HCT116 (cell line): ENCODE measurements at regions not wholly inside any gene's neighbourhood (a gene's known extent, or its start where the extent isn't known, plus 50 kb on each side); places are given as distances from the start of the nearest gene placed in this dataset.

Source experiments
- ATAC-seq: fragments of 200-7000 bp; cut with Tn5 transposase; 2 replicates; pipeline ENCODE4 v1.9.1; 2020; ENCODE audit warnings: mild to moderate bottlenecking, moderate library complexity
- BruUV-seq: library from RNA; stranded (reverse); fragments of 400-500 nt; replicated peaks from 2 replicates; lab custom pipeline; 2021; lab: Mats Ljungman, UMichigan
- CTCF ChIA-PET: fragments of 300-600 bp; sonication (Branson Sonifier 250); formaldehyde crosslinking; loops from one replicate; lab custom pipeline; 2021; ENCODE audit warnings: antibody characterized with exemption; lab: Charles Lee
- POLR2A ChIA-PET: fragments of 300-600, 350-600 bp; sonication (Branson Sonifier 250); formaldehyde crosslinking; loops from one replicate; lab custom pipeline; 2021; ENCODE audit warnings: antibody characterized with exemption; lab: Charles Lee
- RAD21 ChIA-PET, 2 experiments: fragments of 300-600 bp; sonication (Branson Sonifier 250); formaldehyde crosslinking; loops; one replicate each; lab custom pipeline; 2023; ENCODE audit warnings: low total read pairs in 2 of 2; ENCODE audit not compliant: uncharacterized antibody in 2 of 2, unreplicated experiment in 2 of 2, low non-redundant PET in 1 of 2; lab: Charles Lee
- DNase-seq: peaks from one replicate; pipeline ENCODE4 v3.0.0-alpha.2; 2010; ENCODE audit warnings: low read depth, low spot score
- H2AFZ ChIP-seq: fragments of 200-600 bp; shearing (Covaris generic), sonication (generic); 2 replicates; pipeline ENCODE4 v1.6.1; 2017; ENCODE audit warnings: low read depth, mixed run types, mixed read lengths, antibody characterized with exemption, low read length; ENCODE audit not compliant: poor library complexity, severe bottlenecking
- H3K27ac ChIP-seq: 2 replicates; pipeline ENCODE4 v1.5.1; 2012; ENCODE audit warnings: low read depth, low read length
- H3K27me3 ChIP-seq: fragments of 200-600 bp; sonication (generic); 2 replicates; pipeline ENCODE4 v1.6.1; 2016; ENCODE audit warnings: mixed run types, low read length, mixed read lengths; ENCODE audit not compliant: insufficient read depth
- H3K36me3 ChIP-seq, 2 experiments: fragments of 200-500 bp in 1 of 2; fragments of 200-600 bp in 1 of 2; sonication (Bioruptor generic) in 1 of 2; sonication (generic) in 1 of 2; 2 replicates each; pipeline versions ENCODE4 v1.5.1 to v1.6.1; 2014 to 2016; ENCODE audit warnings: low read length in 2 of 2, inconsistent platforms in 1 of 2, mixed read lengths in 1 of 2, mixed run types in 1 of 2; ENCODE audit not compliant: insufficient read depth in 2 of 2, control insufficient read depth in 1 of 2
- H3K4me1 ChIP-seq, 2 experiments: fragments of 200-600 bp in 1 of 2; sonication (generic) in 1 of 2; 2 replicates each; pipeline versions ENCODE4 v1.5.1 to v1.6.1; 2012 to 2017; ENCODE audit warnings: low read length in 2 of 2, inconsistent platforms in 1 of 2, mild to moderate bottlenecking in 1 of 2, mixed read lengths in 1 of 2, mixed run types in 1 of 2, moderate library complexity in 1 of 2; ENCODE audit not compliant: insufficient read depth in 2 of 2, control insufficient read depth in 1 of 2
- H3K4me2 ChIP-seq: fragments of 200-600 bp; sonication (generic); 2 replicates; pipeline ENCODE4 v1.6.1; 2017; ENCODE audit warnings: mixed run types, low read length, mixed read lengths
- H3K4me3 ChIP-seq, 2 experiments: fragments of 200-600 bp in 1 of 2; sonication (generic) in 1 of 2; replicated peaks in 1 of 2; 2 replicates each; pipeline ENCODE4 v1.5.1; 2011 to 2016; ENCODE audit warnings: low read length in 2 of 2, control low read depth in 1 of 2, low read depth in 1 of 2, mild to moderate bottlenecking in 1 of 2, mixed read lengths in 1 of 2, mixed run types in 1 of 2
- H3K79me2 ChIP-seq: fragments of 200-600 bp; sonication (generic); 2 replicates; pipeline ENCODE4 v1.6.1; 2017; ENCODE audit warnings: mild to moderate bottlenecking, mixed run types, low read length, moderate library complexity, mixed read lengths; ENCODE audit not compliant: insufficient read depth
- H3K9ac ChIP-seq: fragments of 200-600 bp; sonication (generic); 2 replicates; pipeline ENCODE4 v1.6.1; 2016; ENCODE audit warnings: low read length, mixed read lengths
- H3K9me2 ChIP-seq: fragments of 200-600 bp; sonication (generic), shearing (Covaris generic); 2 replicates; pipeline ENCODE4 v1.6.1; 2017; ENCODE audit warnings: mixed run types, mild to moderate bottlenecking, moderate library complexity; ENCODE audit not compliant: insufficient read depth
- H3K9me3 ChIP-seq, 2 experiments: fragments of 200-500 bp in 1 of 2; fragments of 200-600 bp in 1 of 2; sonication (Bioruptor generic) in 1 of 2; sonication (generic) in 1 of 2; 2 replicates each; pipeline ENCODE4 v1.6.1; 2014 to 2017; ENCODE audit warnings: low read length in 2 of 2, mixed read lengths in 2 of 2, inconsistent platforms in 1 of 2, low read depth in 1 of 2, mild to moderate bottlenecking in 1 of 2, mixed run types in 1 of 2, moderate library complexity in 1 of 2; ENCODE audit not compliant: control insufficient read depth in 1 of 2, insufficient read depth in 1 of 2
- H4K20me1 ChIP-seq: fragments of 200-600 bp; sonication (generic), shearing (Covaris generic); 2 replicates; pipeline ENCODE4 v1.6.1; 2017; ENCODE audit warnings: mixed run types, mild to moderate bottlenecking, moderate library complexity; ENCODE audit not compliant: insufficient read depth
- CBX3 ChIP-seq: IDR thresholded peaks from 2 replicates; pipeline ENCODE4 v1.6.1; 2012; ENCODE audit warnings: low read depth
- EGR1 ChIP-seq: IDR thresholded peaks from 2 replicates; pipeline ENCODE4 v1.6.1; 2012; ENCODE audit warnings: low read depth
- ELF1 ChIP-seq: IDR thresholded peaks from 2 replicates; pipeline ENCODE4 v1.6.1; 2012; ENCODE audit warnings: low read depth, borderline replicate concordance
- EZH2phosphoT487 ChIP-seq: fragments of 200-600 bp; IDR thresholded peaks from 2 replicates; pipeline ENCODE4 v1.6.1; 2018; ENCODE audit warnings: antibody characterized with exemption, borderline replicate concordance
- FOSL1 ChIP-seq: IDR thresholded peaks from 2 replicates; pipeline ENCODE4 v1.6.1; 2012; ENCODE audit warnings: low read depth
- JUND ChIP-seq: IDR thresholded peaks from 2 replicates; pipeline ENCODE4 v1.6.1; 2012
- POLR2AphosphoS5 ChIP-seq: IDR thresholded peaks from 2 replicates; pipeline ENCODE4 v1.6.1; 2011; ENCODE audit warnings: mild to moderate bottlenecking, low read depth, low read length, moderate library complexity
- RAD21 ChIP-seq: IDR thresholded peaks from 2 replicates; pipeline ENCODE4 v1.6.1; 2012; ENCODE audit warnings: low read depth, mild to moderate bottlenecking
- SIN3A ChIP-seq: IDR thresholded peaks from 2 replicates; pipeline ENCODE4 v1.6.1; 2012; ENCODE audit warnings: low read depth
- SP1 ChIP-seq: IDR thresholded peaks from 2 replicates; pipeline ENCODE4 v1.6.1; 2012; ENCODE audit warnings: low read depth
- TCF7L2 ChIP-seq: IDR thresholded peaks from 2 replicates; pipeline ENCODE4 v1.7.0; 2011; ENCODE audit warnings: borderline replicate concordance, inconsistent platforms; ENCODE audit not compliant: insufficient read depth, insufficient read length; ENCODE audit errors: extremely low read depth
- YY1 ChIP-seq: IDR thresholded peaks from 2 replicates; pipeline ENCODE4 v1.6.1; 2011; ENCODE audit warnings: low read length, low read depth, moderate library complexity, mild to moderate bottlenecking; ENCODE audit not compliant: insufficient replicate concordance; ENCODE audit errors: extremely low read depth
- ZFX ChIP-seq: fragments of 450-650 bp; IDR thresholded peaks from 2 replicates; pipeline ENCODE4 v1.6.1; 2017
- ZNF274 ChIP-seq: fragments of 200-500 bp; sonication (Bioruptor generic); IDR thresholded peaks from 2 replicates; pipeline ENCODE4 v1.6.1; 2014; ENCODE audit warnings: mild to moderate bottlenecking, low read depth, low read length, inconsistent platforms
- intact Hi-C: fragments of 100-400 bp; cut with micrococcal nuclease; formaldehyde crosslinking; loops from 2 replicates; pipeline ENCODE4 v1.10.0; 2022
- TF ChIP-seq, protein P1 (sequence below): IDR thresholded peaks from 2 replicates; pipeline ENCODE4 v1.6.1; 2012
- TF ChIP-seq, protein P2 (sequence below), 3 experiments: fragments of 200-600 bp in 1 of 3; sonication (generic) in 1 of 3; IDR thresholded peaks in 2 of 3; conservative IDR thresholded peaks in 1 of 3; 2 replicates each; pipeline ENCODE4 v1.5.1; 2012 to 2017; ENCODE audit warnings: low read depth in 2 of 3, low read length in 2 of 3, antibody characterized with exemption in 1 of 3, borderline replicate concordance in 1 of 3, control low read depth in 1 of 3, mild to moderate bottlenecking in 1 of 3, mixed read lengths in 1 of 3, mixed run types in 1 of 3, moderate library complexity in 1 of 3; ENCODE audit not compliant: insufficient read depth in 1 of 3
- TF ChIP-seq, protein P3 (sequence below): IDR thresholded peaks from 2 replicates; pipeline ENCODE4 v1.6.1; 2011; ENCODE audit warnings: mild to moderate bottlenecking, low read length, moderate library complexity; ENCODE audit not compliant: insufficient replicate concordance; ENCODE audit errors: extremely low read depth
- TF ChIP-seq, protein P4 (sequence below): IDR thresholded peaks from 2 replicates; pipeline ENCODE4 v1.6.1; 2012

DNA sequence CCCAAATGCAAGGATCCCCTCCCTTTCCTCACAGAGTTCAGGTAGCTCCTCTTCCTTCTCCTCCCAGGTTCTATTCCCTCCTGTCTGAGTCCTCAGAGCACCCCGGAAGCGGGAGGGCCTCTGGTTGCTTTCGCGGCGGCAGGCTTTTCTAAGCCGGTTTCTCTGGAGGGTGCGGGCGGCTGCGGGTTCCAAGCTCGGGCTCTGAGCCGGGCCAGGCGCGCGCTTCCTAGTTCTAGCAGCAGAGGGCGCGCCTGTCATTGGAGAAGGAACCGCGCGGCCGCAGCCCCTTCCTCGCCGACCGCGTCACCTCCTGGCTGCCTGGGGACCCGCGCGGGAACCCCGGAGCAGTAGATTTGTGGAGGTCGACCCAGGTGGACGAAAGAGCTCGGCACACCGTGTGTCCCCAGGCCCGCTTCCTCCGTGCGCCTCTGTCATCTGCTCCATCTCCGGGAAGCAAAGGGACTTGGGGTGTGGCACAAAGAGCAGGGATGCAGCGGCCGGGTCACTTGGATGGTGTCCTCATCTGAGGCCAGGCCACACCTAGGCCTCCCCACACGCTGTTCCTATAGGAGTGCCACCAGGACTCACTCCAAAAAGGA lies 389.0 kb upstream of the PODXL start:
- DNase-seq = peak; percentile 15
- Histone ChIP-seq H3K9ac (no peak overlapping the region), H3K4me2 (peak overlapping the region; percentile 59), H4K20me1 (no peaks in the 10 kb centered on the region), H3K4me3 (no peak overlapping the region), H2AFZ (no peak overlapping the region), H3K9me2 (no peaks in the 10 kb centered on the region), H3K27me3 (peaks cover 43% of the 10 kb centered on the region), H3K9me3 (no peaks in the 10 kb centered on the region), H3K27ac (no peak overlapping the region), H3K4me1 (peaks cover 0 to 10% of the 10 kb centered on the region in 2 experiments; a peak in 1 of 4 replicates), H3K36me3 (no peaks in the 10 kb centered on the region), H3K79me2 (no peaks in the 10 kb centered on the region)
- intact Hi-C loops = loop anchor here (1.0 to 2.0 kb wide), 4 partner anchors 103 to 635 kb away; no protein-coding TSS in a partner anchor
- ChIA-PET CTCF (interaction anchor here (0.6 to 1.8 kb wide), 10 partner anchors 9 to 635 kb away, joined by 3 to 9 read pairs (median 5); no protein-coding TSS in a partner anchor), RAD21 (interaction anchor here in 1 of 2 experiments (1.2 kb wide), 1 partner anchor 307 kb away, joined by 3 read pairs; no protein-coding TSS in a partner anchor), POLR2A (interaction anchor here (0.5 kb wide), 1 partner anchor 29 kb away, joined by 3 read pairs; no protein-coding TSS in a partner anchor)
- no TSS peak for BruUV-seq
- peak; percentile 96 for ATAC-seq
- TF ChIP-seq SP1 (no peak), ELF1 (no peak), TCF7L2 (no peak), CBX3 (no peak), EGR1 (no peak), JUND (no peak), ZNF274 (no peak), FOSL1 (no peak), EZH2phosphoT487 (no peak), SIN3A (no peak), YY1 (peak; percentile 21), ZFX (no peak), RAD21 (peak; percentile 92), POLR2AphosphoS5 (no peak)
- TF ChIP-seq, protein P1, sequence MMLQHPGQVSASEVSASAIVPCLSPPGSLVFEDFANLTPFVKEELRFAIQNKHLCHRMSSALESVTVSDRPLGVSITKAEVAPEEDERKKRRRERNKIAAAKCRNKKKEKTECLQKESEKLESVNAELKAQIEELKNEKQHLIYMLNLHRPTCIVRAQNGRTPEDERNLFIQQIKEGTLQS = no peak
- TF ChIP-seq, protein P2, sequence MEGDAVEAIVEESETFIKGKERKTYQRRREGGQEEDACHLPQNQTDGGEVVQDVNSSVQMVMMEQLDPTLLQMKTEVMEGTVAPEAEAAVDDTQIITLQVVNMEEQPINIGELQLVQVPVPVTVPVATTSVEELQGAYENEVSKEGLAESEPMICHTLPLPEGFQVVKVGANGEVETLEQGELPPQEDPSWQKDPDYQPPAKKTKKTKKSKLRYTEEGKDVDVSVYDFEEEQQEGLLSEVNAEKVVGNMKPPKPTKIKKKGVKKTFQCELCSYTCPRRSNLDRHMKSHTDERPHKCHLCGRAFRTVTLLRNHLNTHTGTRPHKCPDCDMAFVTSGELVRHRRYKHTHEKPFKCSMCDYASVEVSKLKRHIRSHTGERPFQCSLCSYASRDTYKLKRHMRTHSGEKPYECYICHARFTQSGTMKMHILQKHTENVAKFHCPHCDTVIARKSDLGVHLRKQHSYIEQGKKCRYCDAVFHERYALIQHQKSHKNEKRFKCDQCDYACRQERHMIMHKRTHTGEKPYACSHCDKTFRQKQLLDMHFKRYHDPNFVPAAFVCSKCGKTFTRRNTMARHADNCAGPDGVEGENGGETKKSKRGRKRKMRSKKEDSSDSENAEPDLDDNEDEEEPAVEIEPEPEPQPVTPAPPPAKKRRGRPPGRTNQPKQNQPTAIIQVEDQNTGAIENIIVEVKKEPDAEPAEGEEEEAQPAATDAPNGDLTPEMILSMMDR (IDR thresholded peaks at IDR 0.05 in 2 of 3, conservative IDR thresholded peaks at IDR 0.05 in 1 of 3; ENCODE audit: borderline replicate concordance in 1 of 3, insufficient read depth in 1 of 3, low read depth in 2 of 3, low read length in 2 of 3) = peak; percentile 82 to 84 (median 84)
- TF ChIP-seq, protein P3, sequence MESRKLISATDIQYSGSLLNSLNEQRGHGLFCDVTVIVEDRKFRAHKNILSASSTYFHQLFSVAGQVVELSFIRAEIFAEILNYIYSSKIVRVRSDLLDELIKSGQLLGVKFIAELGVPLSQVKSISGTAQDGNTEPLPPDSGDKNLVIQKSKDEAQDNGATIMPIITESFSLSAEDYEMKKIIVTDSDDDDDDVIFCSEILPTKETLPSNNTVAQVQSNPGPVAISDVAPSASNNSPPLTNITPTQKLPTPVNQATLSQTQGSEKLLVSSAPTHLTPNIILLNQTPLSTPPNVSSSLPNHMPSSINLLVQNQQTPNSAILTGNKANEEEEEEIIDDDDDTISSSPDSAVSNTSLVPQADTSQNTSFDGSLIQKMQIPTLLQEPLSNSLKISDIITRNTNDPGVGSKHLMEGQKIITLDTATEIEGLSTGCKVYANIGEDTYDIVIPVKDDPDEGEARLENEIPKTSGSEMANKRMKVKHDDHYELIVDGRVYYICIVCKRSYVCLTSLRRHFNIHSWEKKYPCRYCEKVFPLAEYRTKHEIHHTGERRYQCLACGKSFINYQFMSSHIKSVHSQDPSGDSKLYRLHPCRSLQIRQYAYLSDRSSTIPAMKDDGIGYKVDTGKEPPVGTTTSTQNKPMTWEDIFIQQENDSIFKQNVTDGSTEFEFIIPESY = no peak
- TF ChIP-seq, protein P4, sequence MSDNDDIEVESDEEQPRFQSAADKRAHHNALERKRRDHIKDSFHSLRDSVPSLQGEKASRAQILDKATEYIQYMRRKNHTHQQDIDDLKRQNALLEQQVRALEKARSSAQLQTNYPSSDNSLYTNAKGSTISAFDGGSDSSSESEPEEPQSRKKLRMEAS = no peak
